Smooth muscle cell (in vitro differentiated cells): ENCODE measurements at regions not wholly inside any gene's neighbourhood (a gene's known extent, or its start where the extent isn't known, plus 50 kb on each side); places are given as distances from the start of the nearest gene placed in this dataset.
"Not testable (repeated sequence)": the region's sequence is repeated elsewhere in the genome, so short reads cannot be mapped to it uniquely, and the experiment has no call there.

ENCODE experiments used
- DNase-seq: peaks from one replicate; lab custom pipeline; 2025; ENCODE audit not compliant: unreplicated experiment; lab: John Stamatoyannopoulos, UW
- H2AFZ ChIP-seq: fragments of 200-600 bp; sonication (generic); 2 replicates; pipeline ENCODE4 v1.6.0; 2016; ENCODE audit warnings: antibody characterized with exemption, low read depth, mild to moderate bottlenecking
- H3F3A ChIP-seq: fragments of 200-600 bp; sonication (generic); 2 replicates; pipeline ENCODE4 v1.6.0; 2017; ENCODE audit warnings: antibody characterized with exemption, low read depth
- H3K27ac ChIP-seq: fragments of 200-600 bp; sonication (generic); 2 replicates; pipeline ENCODE4 v1.5.1; 2016; ENCODE audit warnings: low read depth, mild to moderate bottlenecking
- H3K27me3 ChIP-seq: fragments of 200-600 bp; sonication (generic); 2 replicates; pipeline ENCODE4 v1.6.1; 2016; ENCODE audit warnings: low read depth, mild to moderate bottlenecking
- H3K36me3 ChIP-seq: fragments of 200-600 bp; sonication (generic); 2 replicates; pipeline ENCODE4 v1.5.1; 2016; ENCODE audit warnings: low read depth
- H3K4me1 ChIP-seq: fragments of 200-600 bp; sonication (generic); 2 replicates; pipeline ENCODE4 v1.5.1; 2016; ENCODE audit warnings: low read depth
- H3K4me2 ChIP-seq: fragments of 200-600 bp; sonication (generic); 2 replicates; pipeline ENCODE4 v1.6.0; 2016; ENCODE audit warnings: mild to moderate bottlenecking
- H3K4me3 ChIP-seq: fragments of 200-600 bp; sonication (generic); 2 replicates; pipeline ENCODE4 v1.5.1; 2016; ENCODE audit warnings: mild to moderate bottlenecking
- H3K79me2 ChIP-seq: fragments of 200-600 bp; sonication (generic); 2 replicates; pipeline ENCODE4 v1.6.0; 2016; ENCODE audit warnings: low read depth, mild to moderate bottlenecking
- H3K9ac ChIP-seq: fragments of 200-600 bp; sonication (generic); 2 replicates; pipeline ENCODE4 v1.6.0; 2016; ENCODE audit warnings: low read depth
- H3K9me3 ChIP-seq: fragments of 200-600 bp; sonication (generic); replicated peaks from 2 replicates; pipeline ENCODE4 v1.5.1; 2016; ENCODE audit warnings: low read depth
- H4K20me1 ChIP-seq: fragments of 200-600 bp; sonication (generic); 2 replicates; pipeline ENCODE4 v1.6.0; 2016; ENCODE audit warnings: low read depth
- CTCF ChIP-seq: fragments of 200-600 bp; sonication (generic); IDR thresholded peaks from 2 replicates; pipeline ENCODE4 v1.5.1; 2017; ENCODE audit warnings: borderline replicate concordance, mild to moderate bottlenecking, antibody characterized with exemption; ENCODE audit not compliant: insufficient read depth, poor library complexity, severe bottlenecking
- WGBS: methylation state at CpG from one replicate; pipeline ENCODE4 v1.1.7; 2016; ENCODE audit warnings: low lambda C conversion rate; 5-methylcytosine and 5-hydroxymethylcytosine counted together

GRCh38 chr4:131347816-131348215, 1801.3 kb upstream of the PCDH10 start:
- no peak for DNase-seq
- Histone ChIP-seq H3K36me3 (no peaks in the 10 kb centered on the region), H3K4me2 (no peak overlapping the region), H3K9me3 (no peaks in the 10 kb centered on the region), H4K20me1 (no peaks in the 10 kb centered on the region), H3K79me2 (no peaks in the 10 kb centered on the region), H2AFZ (no peak overlapping the region), H3K27me3 (no peaks in the 10 kb centered on the region), H3K4me1 (no peaks in the 10 kb centered on the region), H3F3A (no peaks in the 10 kb centered on the region), H3K27ac (no peak overlapping the region), H3K4me3 (no peak overlapping the region), H3K9ac (no peak overlapping the region)
- TF ChIP-seq CTCF = no peak
- 90% methylated on average over 2 of the region's 2 CpGs for WGBS

- WGBS = 68% methylated on average over 2 of the region's 2 CpGs
- TF ChIP-seq CTCF = no peak
- DNase-seq = no peak
- no peaks in the 10 kb centered on the region for H3K27me3 ChIP-seq
- no peaks in the 10 kb centered on the region for H3K4me1 ChIP-seq
- H3K4me3 ChIP-seq = no peak overlapping the region
- no peaks in the 10 kb centered on the region for H3K36me3 ChIP-seq
- H4K20me1 ChIP-seq = no peaks in the 10 kb centered on the region
- H3K79me2 ChIP-seq = no peaks in the 10 kb centered on the region
- no peak overlapping the region for H3K9ac ChIP-seq
- H3K27ac ChIP-seq = no peak overlapping the region
- H3K9me3 ChIP-seq = no peaks in the 10 kb centered on the region
- no peak overlapping the region for H2AFZ ChIP-seq
- no peaks in the 10 kb centered on the region for H3F3A ChIP-seq
- H3K4me2 ChIP-seq = no peak overlapping the region
These were observed 1800.8 kb upstream of the PCDH10 start for GRCh38 chr4:131348263-131348662.

- WGBS = 96% methylated on average over 19 of the region's 19 CpGs
- H3K27ac ChIP-seq, DNase-seq, H3K79me2 ChIP-seq, H3K9me3 ChIP-seq, H3K4me3 ChIP-seq, H3K27me3 ChIP-seq, H3F3A ChIP-seq, H3K4me1 ChIP-seq, H3K36me3 ChIP-seq, H4K20me1 ChIP-seq, H3K4me2 ChIP-seq, H2AFZ ChIP-seq, H3K9ac ChIP-seq: not testable (repeated sequence)
These were observed 1796.7 kb upstream of the PCDH10 start for GRCh38 chr4:131352371-131352770.

- WGBS = 88% methylated on average over 3 of the region's 3 CpGs
- no peak overlapping the region for H3K4me2 ChIP-seq
- no peak overlapping the region for H3K27ac ChIP-seq
- no peak overlapping the region for H3K4me3 ChIP-seq
- H3K27me3 ChIP-seq = no peaks in the 10 kb centered on the region
- peak overlapping the region; percentile 57 for H2AFZ ChIP-seq
- DNase-seq = no peak
- no peaks in the 10 kb centered on the region for H3K79me2 ChIP-seq
- no peaks in the 10 kb centered on the region for H3F3A ChIP-seq
- no peak for TF ChIP-seq CTCF
- H4K20me1 ChIP-seq = no peaks in the 10 kb centered on the region
- no peaks in the 10 kb centered on the region for H3K9me3 ChIP-seq
- H3K36me3 ChIP-seq = no peaks in the 10 kb centered on the region
- no peak overlapping the region for H3K9ac ChIP-seq
- no peaks in the 10 kb centered on the region for H3K4me1 ChIP-seq
These were observed 1782.4 kb upstream of the PCDH10 start for GRCh38 chr4:131366714-131367113.
